HCT116 (cell line): ENCODE measurements at regions not wholly inside any gene's neighbourhood (a gene's known extent, or its start where the extent isn't known, plus 50 kb on each side); places are given as distances from the start of the nearest gene placed in this dataset.

Experiments used
- ATAC-seq: fragments of 200-7000 bp; cut with Tn5 transposase; 2 replicates; pipeline ENCODE4 v1.9.1; 2020; ENCODE audit warnings: mild to moderate bottlenecking, moderate library complexity
- BruUV-seq: library from RNA; stranded (reverse); fragments of 400-500 nt; replicated peaks from 2 replicates; lab custom pipeline; 2021; lab: Mats Ljungman, UMichigan
- CTCF ChIA-PET: fragments of 300-600 bp; sonication (Branson Sonifier 250); formaldehyde crosslinking; loops from one replicate; lab custom pipeline; 2021; ENCODE audit warnings: antibody characterized with exemption; lab: Charles Lee
- POLR2A ChIA-PET: fragments of 300-600, 350-600 bp; sonication (Branson Sonifier 250); formaldehyde crosslinking; loops from one replicate; lab custom pipeline; 2021; ENCODE audit warnings: antibody characterized with exemption; lab: Charles Lee
- RAD21 ChIA-PET, 2 experiments: fragments of 300-600 bp; sonication (Branson Sonifier 250); formaldehyde crosslinking; loops; one replicate each; lab custom pipeline; 2023; ENCODE audit warnings: low total read pairs in 2 of 2; ENCODE audit not compliant: uncharacterized antibody in 2 of 2, unreplicated experiment in 2 of 2, low non-redundant PET in 1 of 2; lab: Charles Lee
- DNase-seq: peaks from one replicate; pipeline ENCODE4 v3.0.0-alpha.2; 2010; ENCODE audit warnings: low read depth, low spot score
- H2AFZ ChIP-seq: fragments of 200-600 bp; shearing (Covaris generic), sonication (generic); 2 replicates; pipeline ENCODE4 v1.6.1; 2017; ENCODE audit warnings: low read depth, mixed run types, mixed read lengths, antibody characterized with exemption, low read length; ENCODE audit not compliant: poor library complexity, severe bottlenecking
- H3K27ac ChIP-seq: 2 replicates; pipeline ENCODE4 v1.5.1; 2012; ENCODE audit warnings: low read depth, low read length
- H3K27me3 ChIP-seq: fragments of 200-600 bp; sonication (generic); 2 replicates; pipeline ENCODE4 v1.6.1; 2016; ENCODE audit warnings: mixed run types, low read length, mixed read lengths; ENCODE audit not compliant: insufficient read depth
- H3K36me3 ChIP-seq, 2 experiments: fragments of 200-500 bp in 1 of 2; fragments of 200-600 bp in 1 of 2; sonication (Bioruptor generic) in 1 of 2; sonication (generic) in 1 of 2; 2 replicates each; pipeline versions ENCODE4 v1.5.1 to v1.6.1; 2014 to 2016; ENCODE audit warnings: low read length in 2 of 2, inconsistent platforms in 1 of 2, mixed read lengths in 1 of 2, mixed run types in 1 of 2; ENCODE audit not compliant: insufficient read depth in 2 of 2, control insufficient read depth in 1 of 2
- H3K4me1 ChIP-seq, 2 experiments: fragments of 200-600 bp in 1 of 2; sonication (generic) in 1 of 2; 2 replicates each; pipeline versions ENCODE4 v1.5.1 to v1.6.1; 2012 to 2017; ENCODE audit warnings: low read length in 2 of 2, inconsistent platforms in 1 of 2, mild to moderate bottlenecking in 1 of 2, mixed read lengths in 1 of 2, mixed run types in 1 of 2, moderate library complexity in 1 of 2; ENCODE audit not compliant: insufficient read depth in 2 of 2, control insufficient read depth in 1 of 2
- H3K4me2 ChIP-seq: fragments of 200-600 bp; sonication (generic); 2 replicates; pipeline ENCODE4 v1.6.1; 2017; ENCODE audit warnings: mixed run types, low read length, mixed read lengths
- H3K4me3 ChIP-seq, 2 experiments: fragments of 200-600 bp in 1 of 2; sonication (generic) in 1 of 2; replicated peaks in 1 of 2; 2 replicates each; pipeline ENCODE4 v1.5.1; 2011 to 2016; ENCODE audit warnings: low read length in 2 of 2, control low read depth in 1 of 2, low read depth in 1 of 2, mild to moderate bottlenecking in 1 of 2, mixed read lengths in 1 of 2, mixed run types in 1 of 2
- H3K79me2 ChIP-seq: fragments of 200-600 bp; sonication (generic); 2 replicates; pipeline ENCODE4 v1.6.1; 2017; ENCODE audit warnings: mild to moderate bottlenecking, mixed run types, low read length, moderate library complexity, mixed read lengths; ENCODE audit not compliant: insufficient read depth
- H3K9ac ChIP-seq: fragments of 200-600 bp; sonication (generic); 2 replicates; pipeline ENCODE4 v1.6.1; 2016; ENCODE audit warnings: low read length, mixed read lengths
- H3K9me2 ChIP-seq: fragments of 200-600 bp; sonication (generic), shearing (Covaris generic); 2 replicates; pipeline ENCODE4 v1.6.1; 2017; ENCODE audit warnings: mixed run types, mild to moderate bottlenecking, moderate library complexity; ENCODE audit not compliant: insufficient read depth
- H3K9me3 ChIP-seq, 2 experiments: fragments of 200-500 bp in 1 of 2; fragments of 200-600 bp in 1 of 2; sonication (Bioruptor generic) in 1 of 2; sonication (generic) in 1 of 2; 2 replicates each; pipeline ENCODE4 v1.6.1; 2014 to 2017; ENCODE audit warnings: low read length in 2 of 2, mixed read lengths in 2 of 2, inconsistent platforms in 1 of 2, low read depth in 1 of 2, mild to moderate bottlenecking in 1 of 2, mixed run types in 1 of 2, moderate library complexity in 1 of 2; ENCODE audit not compliant: control insufficient read depth in 1 of 2, insufficient read depth in 1 of 2
- H4K20me1 ChIP-seq: fragments of 200-600 bp; sonication (generic), shearing (Covaris generic); 2 replicates; pipeline ENCODE4 v1.6.1; 2017; ENCODE audit warnings: mixed run types, mild to moderate bottlenecking, moderate library complexity; ENCODE audit not compliant: insufficient read depth
- ATF3 ChIP-seq: IDR thresholded peaks from 2 replicates; pipeline ENCODE4 v1.6.1; 2012
- CBX3 ChIP-seq: IDR thresholded peaks from 2 replicates; pipeline ENCODE4 v1.6.1; 2012; ENCODE audit warnings: low read depth
- ELF1 ChIP-seq: IDR thresholded peaks from 2 replicates; pipeline ENCODE4 v1.6.1; 2012; ENCODE audit warnings: low read depth, borderline replicate concordance
- EZH2 ChIP-seq: fragments of 200-600 bp; sonication (generic); IDR thresholded peaks from 2 replicates; pipeline ENCODE4 v1.6.1; 2017; ENCODE audit warnings: antibody characterized with exemption, mixed run types
- JUND ChIP-seq: IDR thresholded peaks from 2 replicates; pipeline ENCODE4 v1.6.1; 2012
- MAX ChIP-seq: IDR thresholded peaks from 2 replicates; pipeline ENCODE4 v1.6.1; 2012
- POLR2A ChIP-seq: IDR thresholded peaks from 2 replicates; pipeline ENCODE4 v1.7.0; 2011; ENCODE audit warnings: borderline replicate concordance; ENCODE audit not compliant: insufficient read depth, insufficient read length; ENCODE audit errors: extremely low read depth
- RAD21 ChIP-seq: IDR thresholded peaks from 2 replicates; pipeline ENCODE4 v1.6.1; 2012; ENCODE audit warnings: low read depth, mild to moderate bottlenecking
- REST ChIP-seq: IDR thresholded peaks from 2 replicates; pipeline ENCODE4 v1.6.1; 2012; ENCODE audit warnings: low read depth
- SIN3A ChIP-seq: IDR thresholded peaks from 2 replicates; pipeline ENCODE4 v1.6.1; 2012; ENCODE audit warnings: low read depth
- SRF ChIP-seq: IDR thresholded peaks from 2 replicates; pipeline ENCODE4 v1.6.1; 2012; ENCODE audit warnings: low read depth
- TCF7L2 ChIP-seq: IDR thresholded peaks from 2 replicates; pipeline ENCODE4 v1.7.0; 2011; ENCODE audit warnings: borderline replicate concordance, inconsistent platforms; ENCODE audit not compliant: insufficient read depth, insufficient read length; ENCODE audit errors: extremely low read depth
- YY1 ChIP-seq: IDR thresholded peaks from 2 replicates; pipeline ENCODE4 v1.6.1; 2011; ENCODE audit warnings: low read length, low read depth, moderate library complexity, mild to moderate bottlenecking; ENCODE audit not compliant: insufficient replicate concordance; ENCODE audit errors: extremely low read depth
- ZBTB33 ChIP-seq: IDR thresholded peaks from 2 replicates; pipeline ENCODE4 v1.6.1; 2011; ENCODE audit warnings: mild to moderate bottlenecking, low read length, moderate library complexity; ENCODE audit not compliant: insufficient replicate concordance; ENCODE audit errors: extremely low read depth
- ZFX ChIP-seq: fragments of 450-650 bp; IDR thresholded peaks from 2 replicates; pipeline ENCODE4 v1.6.1; 2017
- ZNF274 ChIP-seq: fragments of 200-500 bp; sonication (Bioruptor generic); IDR thresholded peaks from 2 replicates; pipeline ENCODE4 v1.6.1; 2014; ENCODE audit warnings: mild to moderate bottlenecking, low read depth, low read length, inconsistent platforms
- intact Hi-C: fragments of 100-400 bp; cut with micrococcal nuclease; formaldehyde crosslinking; loops from 2 replicates; pipeline ENCODE4 v1.10.0; 2022

- H3K9me3 ChIP-seq, result no peaks in the 10 kb centered on the region
- H4K20me1 ChIP-seq, result no peaks in the 10 kb centered on the region
- intact Hi-C loops, result no loop called here
- RAD21 ChIA-PET, result no interaction called here
- no peak overlapping the region for H3K4me2 ChIP-seq
- CTCF ChIA-PET, result no interaction called here
- no peak overlapping the region for H3K9ac ChIP-seq
- no peak overlapping the region for H3K4me3 ChIP-seq
- H3K9me2 ChIP-seq, result no peaks in the 10 kb centered on the region
- ATAC-seq, result no peak
- no peaks in the 10 kb centered on the region for H3K27me3 ChIP-seq
- DNase-seq, result no peak
- no peaks in the 10 kb centered on the region for H3K79me2 ChIP-seq
- TF ChIP-seq SRF, result no peak
- TF ChIP-seq ZNF274, result no peak
- TF ChIP-seq RAD21, result no peak
- no peak for TF ChIP-seq POLR2A
- no peak for TF ChIP-seq ELF1
- no peak for TF ChIP-seq MAX
- no peak for TF ChIP-seq REST
- no peak for TF ChIP-seq SIN3A
- TF ChIP-seq JUND, result no peak
- TF ChIP-seq ZBTB33, result no peak
- TF ChIP-seq TCF7L2, result no peak
- no peak for TF ChIP-seq YY1
- no peak for TF ChIP-seq EZH2
- TF ChIP-seq ZFX, result no peak
- TF ChIP-seq CBX3, result no peak
- no peak for TF ChIP-seq ATF3
- H3K27ac ChIP-seq, result no peak overlapping the region
- POLR2A ChIA-PET, result no interaction called here
- no peak overlapping the region for H2AFZ ChIP-seq
- no TSS peak for BruUV-seq
- no peaks in the 10 kb centered on the region for H3K4me1 ChIP-seq
- no peaks in the 10 kb centered on the region for H3K36me3 ChIP-seq
These were observed 358.7 kb upstream of the NR3C2 start for GRCh38 chr4:148800940-148801339.
